ENCODE measurements at regions not wholly inside any gene's neighbourhood (a gene's known extent, or its start where the extent isn't known, plus 50 kb on each side); places are given as distances from the start of the nearest gene placed in this dataset.

DNA sequence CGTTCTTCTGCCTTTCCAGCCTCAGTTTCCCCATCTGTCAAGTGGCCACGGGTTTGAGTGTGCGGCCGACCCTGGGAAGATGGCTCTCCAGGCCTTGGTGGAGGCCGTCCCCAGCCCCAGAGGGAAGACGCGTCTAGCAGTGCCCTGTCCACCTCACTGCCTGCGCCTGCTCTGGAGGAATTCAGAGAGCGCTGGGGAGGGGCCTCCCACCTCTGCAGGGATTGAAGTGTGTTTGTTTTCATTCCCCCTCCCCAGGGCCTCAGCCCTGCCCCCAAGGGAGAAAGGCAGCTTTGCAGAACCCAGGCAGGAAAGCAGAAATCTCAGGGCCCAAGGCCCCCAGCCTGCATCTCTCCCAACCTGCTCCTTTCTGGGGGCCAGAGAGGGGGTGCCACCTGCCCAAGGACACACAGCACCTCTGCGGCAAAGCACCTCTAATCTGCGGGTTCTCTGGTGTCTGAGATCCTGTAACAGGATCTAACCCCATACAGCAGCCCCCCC lies 91.0 kb downstream of the MICALL2 start:
- Histone ChIP-seq H2AFZ (ENCODE audit: low read depth) (no peak overlapping the region), H3K27ac (no peak overlapping the region), H3K36me3 (ENCODE audit: insufficient read depth) (no peaks in the 10 kb centered on the region), H3K9ac (no peak overlapping the region), H3K4me3 (IDR thresholded peaks at IDR 0.05; ENCODE audit: insufficient read depth, low read depth, low read length) (no peak overlapping the region), H4K20me1 (ENCODE audit: insufficient read depth) (no peaks in the 10 kb centered on the region), H3K4me2 (no peak overlapping the region), H3K79me2 (ENCODE audit: insufficient read depth, low read depth) (no peaks in the 10 kb centered on the region), H3K27me3 (ENCODE audit: insufficient read depth, low read depth) (peaks cover 76% of the 10 kb centered on the region), H3K4me1 (ENCODE audit: low read depth, poor library complexity, severe bottlenecking) (no peaks in the 10 kb centered on the region)
- TF ChIP-seq, protein P1, sequence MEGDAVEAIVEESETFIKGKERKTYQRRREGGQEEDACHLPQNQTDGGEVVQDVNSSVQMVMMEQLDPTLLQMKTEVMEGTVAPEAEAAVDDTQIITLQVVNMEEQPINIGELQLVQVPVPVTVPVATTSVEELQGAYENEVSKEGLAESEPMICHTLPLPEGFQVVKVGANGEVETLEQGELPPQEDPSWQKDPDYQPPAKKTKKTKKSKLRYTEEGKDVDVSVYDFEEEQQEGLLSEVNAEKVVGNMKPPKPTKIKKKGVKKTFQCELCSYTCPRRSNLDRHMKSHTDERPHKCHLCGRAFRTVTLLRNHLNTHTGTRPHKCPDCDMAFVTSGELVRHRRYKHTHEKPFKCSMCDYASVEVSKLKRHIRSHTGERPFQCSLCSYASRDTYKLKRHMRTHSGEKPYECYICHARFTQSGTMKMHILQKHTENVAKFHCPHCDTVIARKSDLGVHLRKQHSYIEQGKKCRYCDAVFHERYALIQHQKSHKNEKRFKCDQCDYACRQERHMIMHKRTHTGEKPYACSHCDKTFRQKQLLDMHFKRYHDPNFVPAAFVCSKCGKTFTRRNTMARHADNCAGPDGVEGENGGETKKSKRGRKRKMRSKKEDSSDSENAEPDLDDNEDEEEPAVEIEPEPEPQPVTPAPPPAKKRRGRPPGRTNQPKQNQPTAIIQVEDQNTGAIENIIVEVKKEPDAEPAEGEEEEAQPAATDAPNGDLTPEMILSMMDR (conservative IDR thresholded peaks at IDR 0.05; ENCODE audit: low read depth, low read length), result no peak

- H3K4me2 ChIP-seq, result no peak overlapping the region
- H3K79me2 ChIP-seq (ENCODE audit: insufficient read depth, low read depth), result no peaks in the 10 kb centered on the region
- peaks cover 76% of the 10 kb centered on the region for H3K27me3 ChIP-seq (ENCODE audit: insufficient read depth, low read depth)
- no peaks in the 10 kb centered on the region for H4K20me1 ChIP-seq (ENCODE audit: insufficient read depth)
- no peak overlapping the region for H2AFZ ChIP-seq (ENCODE audit: low read depth)
- no peak overlapping the region for H3K27ac ChIP-seq
- TF ChIP-seq, protein P1 (conservative IDR thresholded peaks at IDR 0.05; ENCODE audit: low read depth, low read length), result no peak
- no peak overlapping the region for H3K9ac ChIP-seq
- no peaks in the 10 kb centered on the region for H3K36me3 ChIP-seq (ENCODE audit: insufficient read depth)
- no peaks in the 10 kb centered on the region for H3K4me1 ChIP-seq (ENCODE audit: low read depth, poor library complexity, severe bottlenecking)
- H3K4me3 ChIP-seq (IDR thresholded peaks at IDR 0.05; ENCODE audit: insufficient read depth, low read depth, low read length), result no peak overlapping the region
Observed at GRCh38 chr7:1368682-1369571, 90.3 kb downstream of the MICALL2 start.

GRCh38 chr7:1369916-1370657 lies 89.2 kb downstream of the MICALL2 start:
- no peaks in the 10 kb centered on the region for H4K20me1 ChIP-seq (ENCODE audit: insufficient read depth)
- no peak overlapping the region for H2AFZ ChIP-seq (ENCODE audit: low read depth)
- H3K4me3 ChIP-seq (IDR thresholded peaks at IDR 0.05; ENCODE audit: insufficient read depth, low read depth, low read length), result no peak overlapping the region
- no peak overlapping the region for H3K9ac ChIP-seq
- peaks cover 72% of the 10 kb centered on the region for H3K27me3 ChIP-seq (ENCODE audit: insufficient read depth, low read depth)
- H3K4me1 ChIP-seq (ENCODE audit: low read depth, poor library complexity, severe bottlenecking), result no peaks in the 10 kb centered on the region
- H3K27ac ChIP-seq, result no peak overlapping the region
- H3K79me2 ChIP-seq (ENCODE audit: insufficient read depth, low read depth), result no peaks in the 10 kb centered on the region
- H3K36me3 ChIP-seq (ENCODE audit: insufficient read depth), result no peaks in the 10 kb centered on the region
- H3K4me2 ChIP-seq, result no peak overlapping the region
- TF ChIP-seq, protein P1 (conservative IDR thresholded peaks at IDR 0.05; ENCODE audit: low read depth, low read length), result no peak

GRCh38 chr7:1370738-1371137 lies 88.5 kb downstream of the MICALL2 start:
- no peak overlapping the region for H3K27ac ChIP-seq
- no peaks in the 10 kb centered on the region for H4K20me1 ChIP-seq (ENCODE audit: insufficient read depth)
- no peak overlapping the region for H3K9ac ChIP-seq
- no peak overlapping the region for H2AFZ ChIP-seq (ENCODE audit: low read depth)
- no peaks in the 10 kb centered on the region for H3K79me2 ChIP-seq (ENCODE audit: insufficient read depth, low read depth)
- TF ChIP-seq, protein P1 (conservative IDR thresholded peaks at IDR 0.05; ENCODE audit: low read depth, low read length), result no peak
- no peak overlapping the region for H3K4me3 ChIP-seq (IDR thresholded peaks at IDR 0.05; ENCODE audit: insufficient read depth, low read depth, low read length)
- peaks cover 72% of the 10 kb centered on the region for H3K27me3 ChIP-seq (ENCODE audit: insufficient read depth, low read depth)
- H3K4me2 ChIP-seq, result no peak overlapping the region
- no peaks in the 10 kb centered on the region for H3K4me1 ChIP-seq (ENCODE audit: low read depth, poor library complexity, severe bottlenecking)
- H3K36me3 ChIP-seq (ENCODE audit: insufficient read depth), result no peaks in the 10 kb centered on the region
